GM23338 (cell line): ENCODE measurements at regions not wholly inside any gene's neighbourhood (a gene's known extent, or its start where the extent isn't known, plus 50 kb on each side); places are given as distances from the start of the nearest gene placed in this dataset.
A peak's percentile ranks its signal among the peaks of the same experiment; 100 is the strongest.

Experiments used
- ATAC-seq: fragments of 200-7000 bp; cut with Tn5 transposase; 3 replicates; pipeline ENCODE4 v1.9.1; 2020
- DNase-seq: peaks from one replicate; pipeline ENCODE4 v3.0.0-alpha.2; 2015; ENCODE audit warnings: low spot score
- H2AFZ ChIP-seq: fragments of 200-600 bp; sonication (generic); 2 replicates; pipeline ENCODE4 v1.8.0; 2016; ENCODE audit warnings: antibody characterized with exemption, mild to moderate bottlenecking, moderate library complexity
- H3F3A ChIP-seq: fragments of 200-600 bp; sonication (generic); replicated peaks from 2 replicates; pipeline ENCODE4 v1.8.0; 2017; ENCODE audit warnings: antibody characterized with exemption, mixed run types, low read depth
- H3K27ac ChIP-seq: fragments of 200-600 bp; sonication (generic); 2 replicates; pipeline ENCODE4 v1.6.1; 2016; ENCODE audit warnings: low read depth
- H3K27me3 ChIP-seq: fragments of 200-600 bp; sonication (generic); 2 replicates; pipeline ENCODE4 v1.8.0; 2016; ENCODE audit warnings: mild to moderate bottlenecking, mixed run types, moderate library complexity; ENCODE audit not compliant: insufficient read depth
- H3K36me3 ChIP-seq: fragments of 200-600 bp; sonication (generic); 2 replicates; pipeline ENCODE4 v1.8.0; 2016; ENCODE audit warnings: mild to moderate bottlenecking; ENCODE audit not compliant: insufficient read depth
- H3K4me1 ChIP-seq: fragments of 200-600 bp; sonication (generic); 2 replicates; pipeline ENCODE4 v1.8.0; 2016; ENCODE audit warnings: mild to moderate bottlenecking, moderate library complexity; ENCODE audit not compliant: insufficient read depth
- H3K4me2 ChIP-seq: fragments of 200-600 bp; sonication (generic); 2 replicates; pipeline ENCODE4 v1.7.1; 2017; ENCODE audit warnings: mixed run types
- H3K4me3 ChIP-seq: fragments of 200-600 bp; sonication (generic); 2 replicates; pipeline ENCODE4 v1.6.1; 2016; ENCODE audit warnings: mixed run types
- H3K79me2 ChIP-seq: fragments of 200-600 bp; sonication (generic); replicated peaks from 2 replicates; pipeline ENCODE4 v1.8.0; 2017; ENCODE audit warnings: mild to moderate bottlenecking; ENCODE audit not compliant: insufficient read depth
- H3K9me2 ChIP-seq: fragments of 200-600 bp; sonication (generic); 2 replicates; pipeline ENCODE4 v1.8.0; 2017; ENCODE audit not compliant: insufficient read depth
- H4K20me1 ChIP-seq: fragments of 200-600 bp; sonication (generic); replicated peaks from 2 replicates; pipeline ENCODE4 v1.8.0; 2017; ENCODE audit warnings: mild to moderate bottlenecking; ENCODE audit not compliant: insufficient read depth
- H3K27ac Mint-ChIP-seq: 2 replicates; pipeline ENCODE4 v1.8.0; 2020; ENCODE audit warnings: inconsistent platforms, mild to moderate bottlenecking, moderate library complexity, mixed read lengths
- H3K27me3 Mint-ChIP-seq: 3 replicates; pipeline ENCODE4 v1.8.0; 2022; ENCODE audit warnings: low read depth, mild to moderate bottlenecking, moderate library complexity, mixed read lengths, inconsistent platforms; ENCODE audit not compliant: insufficient read depth, poor library complexity
- H3K36me3 Mint-ChIP-seq: 3 replicates; pipeline ENCODE4 v1.8.0; 2021; ENCODE audit warnings: low read depth, mild to moderate bottlenecking, inconsistent platforms, moderate library complexity, mixed read lengths
- H3K4me1 Mint-ChIP-seq: 3 replicates; pipeline ENCODE4 v1.8.0; 2020; ENCODE audit warnings: mild to moderate bottlenecking, inconsistent platforms, mixed read lengths
- H3K4me3 Mint-ChIP-seq: 3 replicates; pipeline ENCODE4 v1.8.0; 2021; ENCODE audit warnings: moderate library complexity, mild to moderate bottlenecking, inconsistent platforms, mixed read lengths
- H3K9me3 Mint-ChIP-seq: 3 replicates; pipeline ENCODE4 v1.8.0; 2020; ENCODE audit warnings: moderate library complexity, mild to moderate bottlenecking, inconsistent platforms, mixed read lengths
- CREB1 ChIP-seq: fragments of 250-450 bp; sonication (Bioruptor Pico); IDR thresholded peaks from 2 replicates; pipeline ENCODE4 v1.5.0; 2020; ENCODE audit warnings: low read depth, mild to moderate bottlenecking, moderate library complexity
- EZH2 ChIP-seq: fragments of 200-600 bp; sonication (generic); IDR thresholded peaks from one replicate; pipeline ENCODE4 v1.8.0; 2017; ENCODE audit warnings: antibody characterized with exemption, mild to moderate bottlenecking, low read depth; ENCODE audit not compliant: unreplicated experiment
- EZH2phosphoT487 ChIP-seq: fragments of 200-600 bp; sonication (generic); IDR thresholded peaks from one replicate; pipeline ENCODE4 v1.8.1; 2018; ENCODE audit warnings: antibody characterized with exemption; ENCODE audit not compliant: unreplicated experiment
- JUNB ChIP-seq: IDR thresholded peaks from one replicate; pipeline ENCODE4 v1.6.1; 2016; ENCODE audit warnings: antibody characterized with exemption; ENCODE audit not compliant: unreplicated experiment
- POLR2AphosphoS5 ChIP-seq: IDR thresholded peaks from 2 replicates; pipeline ENCODE4 v1.6.1; 2016; ENCODE audit warnings: antibody characterized with exemption, low read depth
- STAT1 ChIP-seq: IDR thresholded peaks from one replicate; pipeline ENCODE4 v1.6.1; 2016; ENCODE audit warnings: antibody characterized with exemption; ENCODE audit not compliant: unreplicated experiment
- ZNF114 ChIP-seq: fragments of 250-450 bp; sonication (Bioruptor Pico); IDR thresholded peaks from 2 replicates; pipeline ENCODE4 v1.5.0; 2020; ENCODE audit warnings: mild to moderate bottlenecking, moderate library complexity
- ZNF331 ChIP-seq: fragments of 250-450 bp; sonication (Bioruptor Pico); IDR thresholded peaks from 2 replicates; pipeline ENCODE4 v1.5.0; 2020; ENCODE audit warnings: low read depth, mild to moderate bottlenecking, moderate library complexity
- TF ChIP-seq, protein P1 (sequence below): fragments of 250-450 bp; sonication (Bioruptor Pico); IDR thresholded peaks from 2 replicates; pipeline ENCODE4 v1.5.0; 2020; ENCODE audit warnings: mild to moderate bottlenecking, moderate library complexity
- TF ChIP-seq, protein P2 (sequence below), 2 experiments: fragments of 200-600 bp in 1 of 2; sonication (generic) in 1 of 2; conservative IDR thresholded peaks; 2 replicates each; pipeline versions ENCODE4 v1.5.1 to v1.6.1; 2016 to 2017; ENCODE audit warnings: antibody characterized with exemption in 2 of 2, low read depth in 2 of 2, mild to moderate bottlenecking in 2 of 2, moderate library complexity in 1 of 2
- TF ChIP-seq, protein P3 (sequence below): IDR thresholded peaks from 2 replicates; pipeline ENCODE4 v1.6.1; 2016; ENCODE audit warnings: antibody characterized with exemption

DNA sequence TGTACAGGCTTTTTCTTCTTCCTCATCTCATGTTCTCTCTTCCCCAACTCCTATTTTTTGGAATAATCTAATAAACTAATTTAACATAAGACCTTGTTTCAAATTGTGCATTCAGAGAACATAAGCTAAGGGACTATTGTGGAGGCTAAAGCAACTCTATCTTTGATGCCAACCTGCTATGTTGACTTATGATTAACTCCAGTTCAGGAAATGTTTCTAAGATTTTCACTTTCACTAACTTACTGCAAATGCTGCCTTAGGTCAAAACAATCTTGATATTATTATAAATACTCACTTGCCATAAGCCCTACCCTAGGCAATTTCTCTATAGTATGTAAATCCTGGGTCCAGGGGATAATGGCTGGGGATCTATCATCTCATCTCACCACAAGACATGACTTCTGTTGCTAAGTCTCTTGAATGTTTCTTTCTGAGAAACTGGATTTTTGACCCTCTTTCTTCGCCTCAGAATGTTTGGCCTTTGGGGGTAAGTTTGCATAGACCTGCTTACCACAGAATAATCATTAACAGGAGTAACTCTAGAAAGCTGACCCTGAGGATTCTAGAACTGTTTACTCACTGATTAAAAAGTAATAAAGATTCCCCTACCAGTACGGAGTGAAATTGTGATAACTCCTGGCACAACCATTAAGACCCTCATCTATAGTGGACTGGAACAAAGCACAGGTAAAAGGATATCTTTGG is 768.1 kb downstream of the GBE1 start (continued):
- TF ChIP-seq, protein P1, sequence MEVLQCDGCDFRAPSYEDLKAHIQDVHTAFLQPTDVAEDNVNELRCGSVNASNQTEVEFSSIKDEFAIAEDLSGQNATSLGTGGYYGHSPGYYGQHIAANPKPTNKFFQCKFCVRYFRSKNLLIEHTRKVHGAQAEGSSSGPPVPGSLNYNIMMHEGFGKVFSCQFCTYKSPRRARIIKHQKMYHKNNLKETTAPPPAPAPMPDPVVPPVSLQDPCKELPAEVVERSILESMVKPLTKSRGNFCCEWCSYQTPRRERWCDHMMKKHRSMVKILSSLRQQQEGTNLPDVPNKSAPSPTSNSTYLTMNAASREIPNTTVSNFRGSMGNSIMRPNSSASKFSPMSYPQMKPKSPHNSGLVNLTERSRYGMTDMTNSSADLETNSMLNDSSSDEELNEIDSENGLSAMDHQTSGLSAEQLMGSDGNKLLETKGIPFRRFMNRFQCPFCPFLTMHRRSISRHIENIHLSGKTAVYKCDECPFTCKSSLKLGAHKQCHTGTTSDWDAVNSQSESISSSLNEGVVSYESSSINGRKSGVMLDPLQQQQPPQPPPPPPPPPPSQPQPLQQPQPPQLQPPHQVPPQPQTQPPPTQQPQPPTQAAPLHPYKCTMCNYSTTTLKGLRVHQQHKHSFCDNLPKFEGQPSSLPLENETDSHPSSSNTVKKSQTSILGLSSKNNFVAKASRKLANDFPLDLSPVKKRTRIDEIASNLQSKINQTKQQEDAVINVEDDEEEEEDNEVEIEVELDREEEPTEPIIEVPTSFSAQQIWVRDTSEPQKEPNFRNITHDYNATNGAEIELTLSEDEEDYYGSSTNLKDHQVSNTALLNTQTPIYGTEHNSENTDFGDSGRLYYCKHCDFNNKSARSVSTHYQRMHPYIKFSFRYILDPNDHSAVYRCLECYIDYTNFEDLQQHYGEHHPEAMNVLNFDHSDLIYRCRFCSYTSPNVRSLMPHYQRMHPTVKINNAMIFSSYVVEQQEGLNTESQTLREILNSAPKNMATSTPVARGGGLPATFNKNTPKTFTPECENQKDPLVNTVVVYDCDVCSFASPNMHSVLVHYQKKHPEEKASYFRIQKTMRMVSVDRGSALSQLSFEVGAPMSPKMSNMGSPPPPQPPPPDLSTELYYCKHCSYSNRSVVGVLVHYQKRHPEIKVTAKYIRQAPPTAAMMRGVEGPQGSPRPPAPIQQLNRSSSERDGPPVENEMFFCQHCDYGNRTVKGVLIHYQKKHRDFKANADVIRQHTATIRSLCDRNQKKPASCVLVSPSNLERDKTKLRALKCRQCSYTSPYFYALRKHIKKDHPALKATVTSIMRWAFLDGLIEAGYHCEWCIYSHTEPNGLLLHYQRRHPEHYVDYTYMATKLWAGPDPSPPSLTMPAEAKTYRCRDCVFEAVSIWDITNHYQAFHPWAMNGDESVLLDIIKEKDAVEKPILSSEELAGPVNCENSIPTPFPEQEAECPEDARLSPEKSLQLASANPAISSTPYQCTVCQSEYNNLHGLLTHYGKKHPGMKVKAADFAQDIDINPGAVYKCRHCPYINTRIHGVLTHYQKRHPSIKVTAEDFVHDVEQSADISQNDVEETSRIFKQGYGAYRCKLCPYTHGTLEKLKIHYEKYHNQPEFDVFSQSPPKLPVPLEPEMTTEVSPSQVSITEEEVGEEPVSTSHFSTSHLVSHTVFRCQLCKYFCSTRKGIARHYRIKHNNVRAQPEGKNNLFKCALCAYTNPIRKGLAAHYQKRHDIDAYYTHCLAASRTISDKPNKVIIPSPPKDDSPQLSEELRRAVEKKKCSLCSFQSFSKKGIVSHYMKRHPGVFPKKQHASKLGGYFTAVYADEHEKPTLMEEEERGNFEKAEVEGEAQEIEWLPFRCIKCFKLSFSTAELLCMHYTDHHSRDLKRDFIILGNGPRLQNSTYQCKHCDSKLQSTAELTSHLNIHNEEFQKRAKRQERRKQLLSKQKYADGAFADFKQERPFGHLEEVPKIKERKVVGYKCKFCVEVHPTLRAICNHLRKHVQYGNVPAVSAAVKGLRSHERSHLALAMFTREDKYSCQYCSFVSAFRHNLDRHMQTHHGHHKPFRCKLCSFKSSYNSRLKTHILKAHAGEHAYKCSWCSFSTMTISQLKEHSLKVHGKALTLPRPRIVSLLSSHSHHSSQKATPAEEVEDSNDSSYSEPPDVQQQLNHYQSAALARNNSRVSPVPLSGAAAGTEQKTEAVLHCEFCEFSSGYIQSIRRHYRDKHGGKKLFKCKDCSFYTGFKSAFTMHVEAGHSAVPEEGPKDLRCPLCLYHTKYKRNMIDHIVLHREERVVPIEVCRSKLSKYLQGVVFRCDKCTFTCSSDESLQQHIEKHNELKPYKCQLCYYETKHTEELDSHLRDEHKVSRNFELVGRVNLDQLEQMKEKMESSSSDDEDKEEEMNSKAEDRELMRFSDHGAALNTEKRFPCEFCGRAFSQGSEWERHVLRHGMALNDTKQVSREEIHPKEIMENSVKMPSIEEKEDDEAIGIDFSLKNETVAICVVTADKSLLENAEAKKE = no peak
- TF ChIP-seq, protein P2, sequence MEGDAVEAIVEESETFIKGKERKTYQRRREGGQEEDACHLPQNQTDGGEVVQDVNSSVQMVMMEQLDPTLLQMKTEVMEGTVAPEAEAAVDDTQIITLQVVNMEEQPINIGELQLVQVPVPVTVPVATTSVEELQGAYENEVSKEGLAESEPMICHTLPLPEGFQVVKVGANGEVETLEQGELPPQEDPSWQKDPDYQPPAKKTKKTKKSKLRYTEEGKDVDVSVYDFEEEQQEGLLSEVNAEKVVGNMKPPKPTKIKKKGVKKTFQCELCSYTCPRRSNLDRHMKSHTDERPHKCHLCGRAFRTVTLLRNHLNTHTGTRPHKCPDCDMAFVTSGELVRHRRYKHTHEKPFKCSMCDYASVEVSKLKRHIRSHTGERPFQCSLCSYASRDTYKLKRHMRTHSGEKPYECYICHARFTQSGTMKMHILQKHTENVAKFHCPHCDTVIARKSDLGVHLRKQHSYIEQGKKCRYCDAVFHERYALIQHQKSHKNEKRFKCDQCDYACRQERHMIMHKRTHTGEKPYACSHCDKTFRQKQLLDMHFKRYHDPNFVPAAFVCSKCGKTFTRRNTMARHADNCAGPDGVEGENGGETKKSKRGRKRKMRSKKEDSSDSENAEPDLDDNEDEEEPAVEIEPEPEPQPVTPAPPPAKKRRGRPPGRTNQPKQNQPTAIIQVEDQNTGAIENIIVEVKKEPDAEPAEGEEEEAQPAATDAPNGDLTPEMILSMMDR (conservative IDR thresholded peaks at IDR 0.05; ENCODE audit: low read depth in 2 of 2) = no peak
- TF ChIP-seq, protein P3, sequence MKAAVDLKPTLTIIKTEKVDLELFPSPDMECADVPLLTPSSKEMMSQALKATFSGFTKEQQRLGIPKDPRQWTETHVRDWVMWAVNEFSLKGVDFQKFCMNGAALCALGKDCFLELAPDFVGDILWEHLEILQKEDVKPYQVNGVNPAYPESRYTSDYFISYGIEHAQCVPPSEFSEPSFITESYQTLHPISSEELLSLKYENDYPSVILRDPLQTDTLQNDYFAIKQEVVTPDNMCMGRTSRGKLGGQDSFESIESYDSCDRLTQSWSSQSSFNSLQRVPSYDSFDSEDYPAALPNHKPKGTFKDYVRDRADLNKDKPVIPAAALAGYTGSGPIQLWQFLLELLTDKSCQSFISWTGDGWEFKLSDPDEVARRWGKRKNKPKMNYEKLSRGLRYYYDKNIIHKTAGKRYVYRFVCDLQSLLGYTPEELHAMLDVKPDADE = no peak

DNA sequence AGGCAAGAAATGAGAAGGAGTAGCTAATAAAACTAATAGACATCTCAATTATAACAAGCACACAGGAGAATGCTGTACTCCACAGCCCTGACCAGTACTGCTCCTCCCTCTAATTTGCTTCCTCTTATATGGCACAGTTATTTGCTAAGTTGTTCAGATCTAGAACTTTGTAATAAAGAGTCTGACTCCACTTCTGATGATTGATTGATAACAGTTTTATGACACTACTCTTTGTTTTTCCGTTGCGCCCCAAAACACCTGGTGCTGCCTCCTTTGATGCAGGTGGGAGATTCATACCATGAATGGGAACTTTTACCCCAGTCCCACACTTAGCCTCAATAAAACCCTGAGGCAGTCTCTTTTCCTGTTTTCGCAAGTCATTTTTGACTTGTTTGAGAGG is 777.7 kb downstream of the GBE1 start:
- no peak overlapping the region for H3K27ac Mint-ChIP-seq
- H3K4me3 ChIP-seq = no peak overlapping the region
- no peak overlapping the region for H3K4me3 Mint-ChIP-seq
- H2AFZ ChIP-seq = 0 out of 2 replicates have a peak overlapping the region, but pooled peaks have one; percentile 11
- no peak overlapping the region for H3K27ac ChIP-seq
- no peaks in the 10 kb centered on the region for H3K4me1 Mint-ChIP-seq
- H3K79me2 ChIP-seq = no peaks in the 10 kb centered on the region
- no peaks in the 10 kb centered on the region for H4K20me1 ChIP-seq
- H3F3A ChIP-seq = no peaks in the 10 kb centered on the region
- H3K27me3 ChIP-seq = no peaks in the 10 kb centered on the region
- no peaks in the 10 kb centered on the region for H3K36me3 Mint-ChIP-seq
- no peaks in the 10 kb centered on the region for H3K4me1 ChIP-seq
- no peak overlapping the region for H3K4me2 ChIP-seq
- H3K9me3 Mint-ChIP-seq = peaks cover 6% of the 10 kb centered on the region; the same call in 1 of the 3 replicates
- H3K36me3 ChIP-seq = 0 out of 2 replicates have a peak, but pooled peaks cover 4% of the 10 kb centered on the region
- peaks cover 3% of the 10 kb centered on the region for H3K27me3 Mint-ChIP-seq
- peaks cover 20% of the 10 kb centered on the region for H3K9me2 ChIP-seq
- ATAC-seq = no peak
- DNase-seq = no peak
- no peak for TF ChIP-seq STAT1
- no peak for TF ChIP-seq CREB1
- TF ChIP-seq EZH2phosphoT487 = no peak
- no peak for TF ChIP-seq EZH2
- TF ChIP-seq ZNF331 (CRISPR knock-in tag) = no peak
- no peak for TF ChIP-seq JUNB
- TF ChIP-seq POLR2AphosphoS5 = no peak
- TF ChIP-seq, protein P2 (conservative IDR thresholded peaks at IDR 0.05; ENCODE audit: low read depth in 2 of 2) = no peak
- TF ChIP-seq ZNF114 = no peak
